NT2/D1 (cell line): ENCODE measurements at regions not wholly inside any gene's neighbourhood (a gene's known extent, or its start where the extent isn't known, plus 50 kb on each side); places are given as distances from the start of the nearest gene placed in this dataset.

Experiments used
- SUZ12 ChIP-seq: IDR thresholded peaks from 2 replicates; pipeline ENCODE4 v1.6.1; 2011; ENCODE audit not compliant: insufficient read length, insufficient read depth; ENCODE audit errors: extremely low read depth
- YY1 ChIP-seq: IDR thresholded peaks from 2 replicates; pipeline ENCODE4 v1.6.1; 2011; ENCODE audit not compliant: insufficient read length, insufficient read depth

GRCh38 chr13:97127842-97128241 is 94.3 kb upstream of the MBNL2 start:
- TF ChIP-seq SUZ12 (no peak), YY1 (no peak)
